GM03348 (cell line): ENCODE measurements at regions not wholly inside any gene's neighbourhood (a gene's known extent, or its start where the extent isn't known, plus 50 kb on each side); places are given as distances from the start of the nearest gene placed in this dataset.
"Not testable (repeated sequence)": the region's sequence is repeated elsewhere in the genome, so short reads cannot be mapped to it uniquely, and the experiment has no call there.

Experiments
- DNase-seq: peaks from one replicate; pipeline ENCODE4 v3.0.0; 2012; ENCODE audit warnings: low spot score

- no peak for DNase-seq
These were observed 82.7 kb upstream of the PCDH8 start for GRCh38 chr13:52931131-52931530.

- DNase-seq, result no peak
These were observed 81.4 kb upstream of the PCDH8 start for GRCh38 chr13:52929846-52930245.

GRCh38 chr13:52926971-52927370 is 78.5 kb upstream of the PCDH8 start:
- no peak for DNase-seq

- no peak for DNase-seq
These were observed 77.4 kb upstream of the PCDH8 start for GRCh38 chr13:52925775-52926285.

GRCh38 chr13:52925251-52925650 is 76.8 kb upstream of the PCDH8 start:
- no peak for DNase-seq

- DNase-seq, result no peak
These were observed 76.1 kb upstream of the PCDH8 start for GRCh38 chr13:52924289-52925148.

- no peak for DNase-seq
These were observed 74.5 kb upstream of the PCDH8 start for GRCh38 chr13:52922961-52923360.

GRCh38 chr13:52921194-52921593 is 72.8 kb upstream of the PCDH8 start:
- no peak for DNase-seq

GRCh38 chr13:52916486-52916990 is 68.1 kb upstream of the PCDH8 start:
- DNase-seq, result no peak

- no peak for DNase-seq
These were observed 62.9 kb upstream of the PCDH8 start for GRCh38 chr13:52911340-52911739.

GRCh38 chr13:52910318-52910717 is 61.9 kb upstream of the PCDH8 start:
- DNase-seq, result not testable (repeated sequence)

- DNase-seq, result no peak
These were observed 57.9 kb upstream of the PCDH8 start for GRCh38 chr13:52906122-52906903.

- no peak for DNase-seq
These were observed 57.3 kb upstream of the PCDH8 start for GRCh38 chr13:52905701-52906100.

GRCh38 chr13:52903320-52903719 is 54.9 kb upstream of the PCDH8 start:
- no peak for DNase-seq

GRCh38 chr13:52899206-52899605 is 50.8 kb upstream of the PCDH8 start:
- DNase-seq, result no peak
